IMR-90 (cell line): ENCODE measurements at regions not wholly inside any gene's neighbourhood (a gene's known extent, or its start where the extent isn't known, plus 50 kb on each side); places are given as distances from the start of the nearest gene placed in this dataset.

Experiments
- ATAC-seq: fragments of 200-7000 bp; cut with Tn5 transposase; 2 replicates; pipeline ENCODE4 v1.9.1; 2020; ENCODE audit warnings: low read depth, mild to moderate bottlenecking, moderate library complexity
- BruUV-seq: library from RNA; stranded (reverse); fragments of 400-500 nt; replicated peaks from 2 replicates; lab custom pipeline; 2021; lab: Mats Ljungman, UMichigan
- CTCF ChIA-PET: fragments of 300-600 bp; formaldehyde crosslinking; extraction: SDS; loops from one replicate; lab custom pipeline; 2021; ENCODE audit warnings: antibody characterized with exemption; lab: Yijun Ruan, JAX
- POLR2A ChIA-PET: fragments of 300-600 bp; sonication (Branson Sonifier 250); formaldehyde crosslinking; loops from one replicate; lab custom pipeline; 2022; ENCODE audit warnings: antibody characterized with exemption; ENCODE audit not compliant: unreplicated experiment; lab: Charles Lee
- DNase-seq: peaks from one replicate; pipeline ENCODE4 v3.0.0; 2013
- H2AFZ ChIP-seq: replicated peaks from 2 replicates; pipeline ENCODE3; 2013; ENCODE audit warnings: low read length, mild to moderate bottlenecking; ENCODE audit not compliant: poor library complexity
- H2AK5ac ChIP-seq: 2 replicates; pipeline ENCODE4 v1.6.1; 2013; ENCODE audit warnings: low read depth, low read length, inconsistent platforms
- H2AK9ac ChIP-seq: replicated peaks from 2 replicates; pipeline ENCODE3; 2013; ENCODE audit warnings: mild to moderate bottlenecking, low read depth, low read length, moderate library complexity; ENCODE audit not compliant: poor library complexity
- H2BK120ac ChIP-seq: 2 replicates; pipeline ENCODE4 v1.6.1; 2013; ENCODE audit warnings: low read depth, low read length, inconsistent platforms
- H2BK15ac ChIP-seq: 3 replicates; pipeline ENCODE4 v1.6.1; 2013; ENCODE audit warnings: low read depth, low read length, inconsistent platforms
- H2BK20ac ChIP-seq: 2 replicates; pipeline ENCODE4 v1.6.1; 2013; ENCODE audit warnings: low read depth, mild to moderate bottlenecking, inconsistent platforms, low read length, moderate library complexity
- H2BK5ac ChIP-seq: 2 replicates; pipeline ENCODE4 v1.6.1; 2013; ENCODE audit warnings: mild to moderate bottlenecking, low read depth, low read length, inconsistent platforms; ENCODE audit not compliant: poor library complexity, severe bottlenecking
- H3K14ac ChIP-seq: replicated peaks from 2 replicates; pipeline ENCODE4 v1.6.1; 2013; ENCODE audit warnings: low read depth, low read length, inconsistent platforms
- H3K18ac ChIP-seq: 2 replicates; pipeline ENCODE4 v1.6.1; 2013; ENCODE audit warnings: low read depth, low read length, control low read depth
- H3K23ac ChIP-seq: 2 replicates; pipeline ENCODE4 v1.6.1; 2013; ENCODE audit warnings: low read depth, low read length, inconsistent platforms
- H3K27ac ChIP-seq: 2 replicates; pipeline ENCODE4 v1.5.1; 2013; ENCODE audit warnings: mild to moderate bottlenecking, control low read depth, low read length; ENCODE audit not compliant: insufficient read depth
- H3K27me3 ChIP-seq: 2 replicates; pipeline ENCODE4 v1.6.1; 2013; ENCODE audit warnings: low read length; ENCODE audit not compliant: control insufficient read depth, insufficient read depth
- H3K36me3 ChIP-seq: 2 replicates; pipeline ENCODE4 v1.6.1; 2013; ENCODE audit warnings: low read length, mixed read lengths; ENCODE audit not compliant: control insufficient read depth, insufficient read depth
- H3K4ac ChIP-seq: 2 replicates; pipeline ENCODE4 v1.6.1; 2013; ENCODE audit warnings: low read depth, low read length, inconsistent platforms
- H3K4me1 ChIP-seq: 2 replicates; pipeline ENCODE4 v1.6.1; 2013; ENCODE audit warnings: low read length, mixed read lengths; ENCODE audit not compliant: control insufficient read depth, insufficient read depth
- H3K4me2 ChIP-seq: 2 replicates; pipeline ENCODE4 v1.6.1; 2013; ENCODE audit warnings: low read depth, mild to moderate bottlenecking, control low read depth, low read length, moderate library complexity
- H3K4me3 ChIP-seq: 2 replicates; pipeline ENCODE4 v1.5.1; 2013; ENCODE audit warnings: low read depth, mild to moderate bottlenecking, control low read depth, low read length, moderate library complexity; ENCODE audit not compliant: insufficient read depth
- H3K56ac ChIP-seq: 2 replicates; pipeline ENCODE4 v1.6.1; 2013; ENCODE audit warnings: low read length, inconsistent platforms; ENCODE audit not compliant: insufficient read depth; ENCODE audit errors: extremely low read depth
- H3K79me1 ChIP-seq, 2 experiments: 2 replicates each; pipeline ENCODE4 v1.6.1; 2013; ENCODE audit warnings: low read length in 2 of 2, inconsistent platforms in 1 of 2, low read depth in 1 of 2
- H3K9ac ChIP-seq: 2 replicates; pipeline ENCODE4 v1.6.1; 2013; ENCODE audit warnings: low read depth, low read length, control low read depth
- H3K9me1 ChIP-seq: 2 replicates; pipeline ENCODE4 v1.6.1; 2013; ENCODE audit warnings: low read length, inconsistent platforms; ENCODE audit not compliant: insufficient read depth
- H3K9me3 ChIP-seq: 2 replicates; pipeline ENCODE4 v1.6.1; 2013; ENCODE audit warnings: low read length; ENCODE audit not compliant: control insufficient read depth, insufficient read depth
- H4K20me1 ChIP-seq: 2 replicates; pipeline ENCODE4 v1.6.1; 2013; ENCODE audit warnings: low read length, inconsistent platforms; ENCODE audit not compliant: insufficient read depth
- H4K5ac ChIP-seq: 2 replicates; pipeline ENCODE4 v1.6.1; 2013; ENCODE audit warnings: mild to moderate bottlenecking, low read depth, low read length, control low read depth
- H4K8ac ChIP-seq, 2 experiments: 2 replicates each; pipeline ENCODE4 v1.6.1; 2013; ENCODE audit warnings: low read depth in 2 of 2, low read length in 2 of 2, control low read depth in 1 of 2, inconsistent platforms in 1 of 2
- H4K91ac ChIP-seq: 2 replicates; pipeline ENCODE4 v1.6.1; 2013; ENCODE audit warnings: low read depth, low read length, inconsistent platforms; ENCODE audit not compliant: insufficient read depth
- NFE2L2 ChIP-seq: fragments of 150-350 bp; IDR thresholded peaks from 2 replicates; pipeline ENCODE4 v1.6.1; 2016; ENCODE audit warnings: low read depth, mild to moderate bottlenecking, low read length
- POLR2A ChIP-seq: IDR thresholded peaks from 2 replicates; pipeline ENCODE4 v1.6.1; 2012; ENCODE audit warnings: mild to moderate bottlenecking, low read depth, low read length
- RAD21 ChIP-seq: IDR thresholded peaks from 2 replicates; pipeline ENCODE4 v1.6.1; 2012; ENCODE audit warnings: low read length, improper control_type of control experiment
- RFX5 ChIP-seq: IDR thresholded peaks from 2 replicates; pipeline ENCODE4 v1.8.0; 2012; ENCODE audit warnings: low read depth, mild to moderate bottlenecking, low read length, moderate library complexity
- SMC3 ChIP-seq: fragments of 150-350 bp; IDR thresholded peaks from 2 replicates; pipeline ENCODE4 v1.6.1; 2016; ENCODE audit warnings: low read depth, mild to moderate bottlenecking, antibody characterized with exemption, low read length, moderate library complexity
- WGBS, 2 experiments: methylation state at CpG; one replicate each; pipeline versions ENCODE4 v1.1.5 to v1.1.7; 2013; ENCODE audit warnings: missing lambda C conversion rate in 2 of 2; ENCODE audit not compliant: insufficient read length in 1 of 2; ENCODE audit errors: extremely low coverage in 2 of 2; 5-methylcytosine and 5-hydroxymethylcytosine counted together
- dilution Hi-C: fragments of 300-500 bp; cut with HindIII; formaldehyde crosslinking; loops from one replicate; pipeline ENCODE4 v1.14.3; 2018; ENCODE audit warnings: low sequenced_read_pairs; ENCODE audit not compliant: unreplicated experiment
- in situ Hi-C: fragments of 300-500 bp; cut with MboI; formaldehyde crosslinking; loops from 3 replicates; pipeline ENCODE4 v1.14.3; 2019; ENCODE audit warnings: low sequenced_read_pairs, inconsistent platforms, mixed read lengths
- intact Hi-C: fragments of 100-400 bp; cut with micrococcal nuclease; formaldehyde crosslinking; loops from 2 replicates; pipeline ENCODE4 v1.10.0; 2022
- TF ChIP-seq, protein P1 (sequence below): conservative IDR thresholded peaks from 2 replicates; pipeline ENCODE4 v1.5.1; 2012; ENCODE audit warnings: mild to moderate bottlenecking, low read depth, low read length, improper control_type of control experiment

- 30% methylated on average over 2 of the region's 7 CpGs; no CpG with 5 or more reads in 1 of the 2 experiments for WGBS, 2 experiments
- no peak overlapping the region for H2AK5ac ChIP-seq
- no peaks in the 10 kb centered on the region for H3K9me3 ChIP-seq
- no peak overlapping the region for H3K4ac ChIP-seq
- H3K79me1 ChIP-seq: no peaks in the 10 kb centered on the region
- no peak overlapping the region for H3K18ac ChIP-seq
- no peaks in the 10 kb centered on the region for H3K4me1 ChIP-seq
- no TSS peak for BruUV-seq
- no peaks in the 10 kb centered on the region for H4K20me1 ChIP-seq
- peak; percentile 32 for ATAC-seq
- H3K36me3 ChIP-seq: no peaks in the 10 kb centered on the region
- TF ChIP-seq POLR2A (no peak), SMC3 (peak; percentile 29), RAD21 (peak; percentile 40), NFE2L2 (no peak), RFX5 (no peak)
- TF ChIP-seq, protein P1, sequence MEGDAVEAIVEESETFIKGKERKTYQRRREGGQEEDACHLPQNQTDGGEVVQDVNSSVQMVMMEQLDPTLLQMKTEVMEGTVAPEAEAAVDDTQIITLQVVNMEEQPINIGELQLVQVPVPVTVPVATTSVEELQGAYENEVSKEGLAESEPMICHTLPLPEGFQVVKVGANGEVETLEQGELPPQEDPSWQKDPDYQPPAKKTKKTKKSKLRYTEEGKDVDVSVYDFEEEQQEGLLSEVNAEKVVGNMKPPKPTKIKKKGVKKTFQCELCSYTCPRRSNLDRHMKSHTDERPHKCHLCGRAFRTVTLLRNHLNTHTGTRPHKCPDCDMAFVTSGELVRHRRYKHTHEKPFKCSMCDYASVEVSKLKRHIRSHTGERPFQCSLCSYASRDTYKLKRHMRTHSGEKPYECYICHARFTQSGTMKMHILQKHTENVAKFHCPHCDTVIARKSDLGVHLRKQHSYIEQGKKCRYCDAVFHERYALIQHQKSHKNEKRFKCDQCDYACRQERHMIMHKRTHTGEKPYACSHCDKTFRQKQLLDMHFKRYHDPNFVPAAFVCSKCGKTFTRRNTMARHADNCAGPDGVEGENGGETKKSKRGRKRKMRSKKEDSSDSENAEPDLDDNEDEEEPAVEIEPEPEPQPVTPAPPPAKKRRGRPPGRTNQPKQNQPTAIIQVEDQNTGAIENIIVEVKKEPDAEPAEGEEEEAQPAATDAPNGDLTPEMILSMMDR: peak; percentile 39
- no peak overlapping the region for H3K9ac ChIP-seq
- H3K27me3 ChIP-seq: no peaks in the 10 kb centered on the region; the same call in 1 of the 2 replicates
- H3K27ac ChIP-seq: no peak overlapping the region
- DNase-seq: peak; percentile 44
- dilution Hi-C loops: no loop called here
- ChIA-PET POLR2A (no interaction called here), CTCF (no interaction called here)
- H2AK9ac ChIP-seq: no peak overlapping the region
- no peak overlapping the region for H4K91ac ChIP-seq
- H3K23ac ChIP-seq: no peak overlapping the region
- no peak overlapping the region for H2BK15ac ChIP-seq
- no peak overlapping the region for H4K5ac ChIP-seq
- in situ Hi-C loops: no loop called here
- no peak overlapping the region for H2BK5ac ChIP-seq
- no peak overlapping the region for H2BK20ac ChIP-seq
- H3K14ac ChIP-seq: no peak overlapping the region
- H2AFZ ChIP-seq: no peak overlapping the region
- no peak overlapping the region for H4K8ac ChIP-seq
- no peak overlapping the region for H3K4me3 ChIP-seq
- intact Hi-C loops: loop anchor here (1.0 to 10.0 kb wide), 3 partner anchors 128 to 188 kb away; partner anchors contain the start of gene MED14
- no peaks in the 10 kb centered on the region for H3K9me1 ChIP-seq
- H2BK120ac ChIP-seq: no peak overlapping the region
- no peak overlapping the region for H3K4me2 ChIP-seq
- H3K56ac ChIP-seq: no peak overlapping the region
Measured at GRCh38 chrX:40922307-40922706, 162.9 kb upstream of the USP9X start.
